ENCODE measurements at regions not wholly inside any gene's neighbourhood (a gene's known extent, or its start where the extent isn't known, plus 50 kb on each side); places are given as distances from the start of the nearest gene placed in this dataset.

DNA sequence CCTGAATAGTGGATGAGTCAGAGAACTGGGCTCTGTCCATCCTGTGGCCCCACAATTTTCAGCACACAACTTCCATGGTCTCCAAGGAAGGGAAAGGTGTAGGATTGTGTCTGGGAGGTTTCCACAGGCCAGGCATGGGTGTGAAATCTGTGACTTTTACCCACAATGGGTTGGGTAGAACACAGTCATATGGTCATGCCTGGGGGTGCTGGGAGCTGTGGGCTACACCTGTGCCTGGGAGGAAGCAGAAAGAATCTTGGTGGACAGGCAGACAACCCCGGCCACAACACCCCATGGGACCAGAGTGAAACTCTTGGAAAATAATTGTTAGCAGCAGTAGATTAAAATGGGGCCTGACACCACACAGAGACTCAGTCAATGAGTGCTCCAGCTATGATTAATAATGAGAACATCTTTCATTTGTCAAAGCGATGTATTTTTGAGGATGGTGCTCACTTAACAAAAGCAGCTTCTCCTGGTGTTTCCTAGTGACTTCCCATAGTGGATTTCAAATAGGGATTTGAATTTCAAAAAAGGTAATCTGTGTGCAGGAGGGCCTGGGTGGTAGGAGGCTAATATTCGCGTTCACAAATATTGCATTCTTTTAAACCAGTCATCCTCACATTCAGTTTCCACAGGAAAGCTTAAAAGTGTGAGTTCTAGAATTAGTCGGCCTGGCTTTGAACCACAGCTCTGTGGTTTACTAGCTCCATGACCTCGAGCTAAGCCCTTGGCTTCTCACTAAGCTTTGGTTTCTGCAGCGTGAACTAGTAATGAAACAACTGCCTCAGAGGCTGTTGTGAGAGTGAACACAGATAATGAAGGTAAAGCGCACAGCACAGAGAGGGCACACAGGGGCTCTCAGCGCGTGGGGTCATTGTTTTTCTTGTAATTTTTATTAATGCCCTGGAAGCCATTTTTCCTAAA lies 89.3 kb upstream of the UQCRFS1 start:
- no peaks in the 10 kb centered on the region for H3K36me3 ChIP-seq (ENCODE audit: control insufficient read depth, insufficient read depth, low read length)
- H3K9me3 ChIP-seq (ENCODE audit: control insufficient read depth in 2 of 2, low read length in 2 of 2): no peaks in the 10 kb centered on the region
- H3K4me1 ChIP-seq (ENCODE audit: control insufficient read depth, insufficient read depth, low read length, poor library complexity, severe bottlenecking): no peaks in the 10 kb centered on the region
- no peak overlapping the region for H3K4me3 ChIP-seq (ENCODE audit: low read depth, low read length)
- H3K27me3 Mint-ChIP-seq: peaks cover 4% of the 10 kb centered on the region
- no peaks in the 10 kb centered on the region for H3K27me3 ChIP-seq (ENCODE audit: control insufficient read depth, insufficient read depth, low read length)
- no peak overlapping the region for H3K27ac Mint-ChIP-seq
- peaks cover 0 to 2% (median 0%) of the 10 kb centered on the region in 4 donors for H3K4me1 Mint-ChIP-seq
- no peak overlapping the region for H3K4me3 Mint-ChIP-seq
- H3K9me3 Mint-ChIP-seq: peaks cover 0 to 2% (median 0%) of the 10 kb centered on the region in 7 donors
- H3K36me3 Mint-ChIP-seq: no peaks in the 10 kb centered on the region
- DNase-seq: no peak
- ATAC-seq (ENCODE audit: low read depth in 2 of 2): no peak
- H3K27ac ChIP-seq (ENCODE audit: insufficient read depth, low read length, poor library complexity, severe bottlenecking): no peak overlapping the region

GRCh38 chr19:29303069-29303718 lies 90.2 kb upstream of the UQCRFS1 start:
- Histone ChIP-seq H3K36me3 (ENCODE audit: control insufficient read depth, insufficient read depth, low read length) (no peaks in the 10 kb centered on the region), H3K4me1 (ENCODE audit: control insufficient read depth, insufficient read depth, low read length, poor library complexity, severe bottlenecking) (no peaks in the 10 kb centered on the region), H3K27ac (ENCODE audit: insufficient read depth, low read length, poor library complexity, severe bottlenecking) (no peak overlapping the region), H3K27me3 (ENCODE audit: control insufficient read depth, insufficient read depth, low read length) (no peaks in the 10 kb centered on the region), H3K9me3 (ENCODE audit: control insufficient read depth in 2 of 2, low read length in 2 of 2) (no peaks in the 10 kb centered on the region), H3K4me3 (ENCODE audit: low read depth, low read length) (no peak overlapping the region)
- Mint-ChIP-seq H3K36me3 (no peaks in the 10 kb centered on the region), H3K4me3 (no peak overlapping the region), H3K27me3 (peaks cover 4% of the 10 kb centered on the region), H3K27ac (no peak overlapping the region), H3K9me3 (peaks cover 0 to 2% (median 0%) of the 10 kb centered on the region in 7 donors), H3K4me1 (peaks cover 0 to 2% (median 0%) of the 10 kb centered on the region in 4 donors)
- ATAC-seq (ENCODE audit: low read depth in 2 of 2) (no peak), DNase-seq (no peak)

GRCh38 chr19:29303719-29304090 lies 90.8 kb upstream of the UQCRFS1 start:
- Mint-ChIP-seq H3K36me3 (no peaks in the 10 kb centered on the region), H3K27ac (no peak overlapping the region), H3K4me3 (no peak overlapping the region), H3K27me3 (peaks cover 4% of the 10 kb centered on the region), H3K4me1 (peaks cover 0 to 2% (median 0%) of the 10 kb centered on the region in 4 donors), H3K9me3 (peaks cover 0 to 2% (median 0%) of the 10 kb centered on the region in 7 donors)
- ATAC-seq (ENCODE audit: low read depth in 2 of 2) (no peak), DNase-seq (no peak)
- no peak overlapping the region for H3K4me3 ChIP-seq (ENCODE audit: low read depth, low read length)
- H3K4me1 ChIP-seq (ENCODE audit: control insufficient read depth, insufficient read depth, low read length, poor library complexity, severe bottlenecking): no peaks in the 10 kb centered on the region
- H3K36me3 ChIP-seq (ENCODE audit: control insufficient read depth, insufficient read depth, low read length): no peaks in the 10 kb centered on the region
- no peak overlapping the region for H3K27ac ChIP-seq (ENCODE audit: insufficient read depth, low read length, poor library complexity, severe bottlenecking)
- H3K9me3 ChIP-seq (ENCODE audit: control insufficient read depth in 2 of 2, low read length in 2 of 2): no peaks in the 10 kb centered on the region
- no peaks in the 10 kb centered on the region for H3K27me3 ChIP-seq (ENCODE audit: control insufficient read depth, insufficient read depth, low read length)

- Histone ChIP-seq H3K27me3 (ENCODE audit: control insufficient read depth, insufficient read depth, low read length) (no peaks in the 10 kb centered on the region), H3K4me1 (ENCODE audit: control insufficient read depth, insufficient read depth, low read length, poor library complexity, severe bottlenecking) (no peaks in the 10 kb centered on the region), H3K36me3 (ENCODE audit: control insufficient read depth, insufficient read depth, low read length) (no peaks in the 10 kb centered on the region), H3K4me3 (ENCODE audit: low read depth, low read length) (no peak overlapping the region), H3K9me3 (ENCODE audit: control insufficient read depth in 2 of 2, low read length in 2 of 2) (no peaks in the 10 kb centered on the region), H3K27ac (ENCODE audit: insufficient read depth, low read length, poor library complexity, severe bottlenecking) (no peak overlapping the region)
- no peaks in the 10 kb centered on the region for H3K36me3 Mint-ChIP-seq
- H3K27me3 Mint-ChIP-seq: no peaks in the 10 kb centered on the region
- no peak overlapping the region for H3K27ac Mint-ChIP-seq
- DNase-seq (no peak), ATAC-seq (ENCODE audit: low read depth in 2 of 2) (no peak)
- peaks cover 0 to 2% (median 0%) of the 10 kb centered on the region in 7 donors for H3K9me3 Mint-ChIP-seq
- H3K4me3 Mint-ChIP-seq: no peak overlapping the region
- H3K4me1 Mint-ChIP-seq: peaks cover 0 to under 1% (median 0%) of the 10 kb centered on the region in 4 donors
Observed at GRCh38 chr19:29305268-29305667, 92.3 kb upstream of the UQCRFS1 start.

GRCh38 chr19:29308977-29309590 lies 96.1 kb upstream of the UQCRFS1 start:
- H3K4me3 Mint-ChIP-seq: no peak overlapping the region
- H3K27ac Mint-ChIP-seq: no peak overlapping the region
- Histone ChIP-seq H3K4me1 (ENCODE audit: control insufficient read depth, insufficient read depth, low read length, poor library complexity, severe bottlenecking) (no peaks in the 10 kb centered on the region), H3K4me3 (ENCODE audit: low read depth, low read length) (no peak overlapping the region), H3K27ac (ENCODE audit: insufficient read depth, low read length, poor library complexity, severe bottlenecking) (no peak overlapping the region), H3K27me3 (ENCODE audit: control insufficient read depth, insufficient read depth, low read length) (no peaks in the 10 kb centered on the region), H3K36me3 (ENCODE audit: control insufficient read depth, insufficient read depth, low read length) (no peaks in the 10 kb centered on the region), H3K9me3 (ENCODE audit: control insufficient read depth in 2 of 2, low read length in 2 of 2) (no peaks in the 10 kb centered on the region)
- peaks cover 0 to 2% (median 0%) of the 10 kb centered on the region in 7 donors for H3K9me3 Mint-ChIP-seq
- DNase-seq (no peak), ATAC-seq (ENCODE audit: low read depth in 2 of 2) (no peak)
- no peaks in the 10 kb centered on the region for H3K36me3 Mint-ChIP-seq
- H3K4me1 Mint-ChIP-seq: no peaks in the 10 kb centered on the region
- H3K27me3 Mint-ChIP-seq: peaks cover 6% of the 10 kb centered on the region

DNA sequence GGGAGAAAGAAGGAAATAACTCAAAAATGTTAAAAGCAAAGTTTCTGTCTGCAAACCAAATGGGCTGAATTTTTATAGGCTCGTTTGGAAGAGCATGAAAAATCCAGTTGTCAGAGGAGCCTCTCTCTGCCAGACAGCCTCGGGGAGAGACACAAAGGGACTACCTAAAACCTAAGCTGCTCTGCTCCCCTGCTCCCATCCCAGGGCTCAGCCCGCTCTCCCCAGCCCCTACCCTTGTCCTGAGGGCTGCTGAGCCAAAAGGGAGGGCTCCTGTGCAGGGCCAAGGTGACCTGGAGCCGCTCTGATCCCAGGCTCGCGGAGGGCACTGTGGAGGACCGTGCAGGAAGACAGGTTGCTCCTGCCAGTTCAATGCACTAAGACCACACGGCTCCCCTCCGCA lies 96.7 kb upstream of the UQCRFS1 start:
- Histone ChIP-seq H3K27ac (ENCODE audit: insufficient read depth, low read length, poor library complexity, severe bottlenecking) (no peak overlapping the region), H3K4me3 (ENCODE audit: low read depth, low read length) (no peak overlapping the region), H3K27me3 (ENCODE audit: control insufficient read depth, insufficient read depth, low read length) (no peaks in the 10 kb centered on the region), H3K4me1 (ENCODE audit: control insufficient read depth, insufficient read depth, low read length, poor library complexity, severe bottlenecking) (no peaks in the 10 kb centered on the region), H3K9me3 (ENCODE audit: control insufficient read depth in 2 of 2, low read length in 2 of 2) (no peaks in the 10 kb centered on the region), H3K36me3 (ENCODE audit: control insufficient read depth, insufficient read depth, low read length) (no peaks in the 10 kb centered on the region)
- peaks cover 6% of the 10 kb centered on the region for H3K27me3 Mint-ChIP-seq
- H3K36me3 Mint-ChIP-seq: no peaks in the 10 kb centered on the region
- H3K4me3 Mint-ChIP-seq: no peak overlapping the region
- DNase-seq (no peak), ATAC-seq (ENCODE audit: low read depth in 2 of 2) (no peak)
- peaks cover 0 to 2% (median 0%) of the 10 kb centered on the region in 7 donors for H3K9me3 Mint-ChIP-seq
- no peak overlapping the region for H3K27ac Mint-ChIP-seq
- H3K4me1 Mint-ChIP-seq: no peaks in the 10 kb centered on the region

- H3K27me3 ChIP-seq (ENCODE audit: control insufficient read depth, insufficient read depth, low read length): peaks cover 2% of the 10 kb centered on the region
- ATAC-seq (ENCODE audit: low read depth in 2 of 2): no peak
- no peak for DNase-seq
- H3K4me1 Mint-ChIP-seq: no peaks in the 10 kb centered on the region
- H3K9me3 ChIP-seq (ENCODE audit: control insufficient read depth in 2 of 2, low read length in 2 of 2): no peaks in the 10 kb centered on the region
- no peak overlapping the region for H3K4me3 Mint-ChIP-seq
- H3K4me3 ChIP-seq (ENCODE audit: low read depth, low read length): no peak overlapping the region
- H3K36me3 ChIP-seq (ENCODE audit: control insufficient read depth, insufficient read depth, low read length): no peaks in the 10 kb centered on the region
- no peaks in the 10 kb centered on the region for H3K4me1 ChIP-seq (ENCODE audit: control insufficient read depth, insufficient read depth, low read length, poor library complexity, severe bottlenecking)
- no peak overlapping the region for H3K27ac ChIP-seq (ENCODE audit: insufficient read depth, low read length, poor library complexity, severe bottlenecking)
- H3K36me3 Mint-ChIP-seq: no peaks in the 10 kb centered on the region
- H3K27me3 Mint-ChIP-seq: peaks cover 6% of the 10 kb centered on the region
- H3K27ac Mint-ChIP-seq: no peak overlapping the region
- H3K9me3 Mint-ChIP-seq: peaks cover 0 to under 1% (median 0%) of the 10 kb centered on the region in 7 donors
Observed at GRCh38 chr19:29311191-29311790, 98.3 kb upstream of the UQCRFS1 start.

All from CD4-positive, CD25-positive, alpha-beta regulatory T cell (primary cell).